ENCODE measurements at regions not wholly inside any gene's neighbourhood (a gene's known extent, or its start where the extent isn't known, plus 50 kb on each side); places are given as distances from the start of the nearest gene placed in this dataset.
A peak's percentile ranks its signal among the peaks of the same experiment; 100 is the strongest.

GRCh38 chr6:40954446-40955177 is 84.4 kb downstream of the UNC5CL start:
- H3K4me1 ChIP-seq (ENCODE audit: control insufficient read depth, insufficient read depth, low read length, poor library complexity, severe bottlenecking) = no peaks in the 10 kb centered on the region
- no peaks in the 10 kb centered on the region for H3K36me3 ChIP-seq (ENCODE audit: control insufficient read depth, insufficient read depth, low read length)
- ATAC-seq (ENCODE audit: low read depth in 2 of 2) = no peak
- no peak overlapping the region for H3K27ac ChIP-seq (ENCODE audit: insufficient read depth, low read length, poor library complexity, severe bottlenecking)
- Mint-ChIP-seq H3K4me1 (no peaks in the 10 kb centered on the region), H3K36me3 (no peaks in the 10 kb centered on the region), H3K27ac (no peak overlapping the region), H3K9me3 (peaks cover 0 to 1% (median 0%) of the 10 kb centered on the region in 7 donors), H3K4me3 (no peak overlapping the region), H3K27me3 (peaks cover 19% of the 10 kb centered on the region)
- no peaks in the 10 kb centered on the region for H3K9me3 ChIP-seq (ENCODE audit: control insufficient read depth in 2 of 2, low read length in 2 of 2)
- H3K4me3 ChIP-seq (ENCODE audit: low read depth, low read length) = no peak overlapping the region
- peaks cover 7% of the 10 kb centered on the region for H3K27me3 ChIP-seq (ENCODE audit: control insufficient read depth, insufficient read depth, low read length)
- DNase-seq = no peak

GRCh38 chr6:40953486-40953885 is 85.5 kb downstream of the UNC5CL start:
- DNase-seq (no peak), ATAC-seq (ENCODE audit: low read depth in 2 of 2) (no peak)
- Histone ChIP-seq H3K36me3 (ENCODE audit: control insufficient read depth, insufficient read depth, low read length) (no peaks in the 10 kb centered on the region), H3K4me1 (ENCODE audit: control insufficient read depth, insufficient read depth, low read length, poor library complexity, severe bottlenecking) (no peaks in the 10 kb centered on the region), H3K9me3 (ENCODE audit: control insufficient read depth in 2 of 2, low read length in 2 of 2) (no peaks in the 10 kb centered on the region), H3K4me3 (ENCODE audit: low read depth, low read length) (no peak overlapping the region), H3K27ac (ENCODE audit: insufficient read depth, low read length, poor library complexity, severe bottlenecking) (no peak overlapping the region), H3K27me3 (ENCODE audit: control insufficient read depth, insufficient read depth, low read length) (peaks cover 7% of the 10 kb centered on the region)
- Mint-ChIP-seq H3K9me3 (peaks cover 0 to 1% (median 0%) of the 10 kb centered on the region in 7 donors), H3K4me3 (no peak overlapping the region), H3K27ac (no peak overlapping the region), H3K4me1 (no peaks in the 10 kb centered on the region), H3K27me3 (peaks cover 28% of the 10 kb centered on the region), H3K36me3 (no peaks in the 10 kb centered on the region)

GRCh38 chr6:40950986-40951698 is 87.9 kb downstream of the UNC5CL start:
- Mint-ChIP-seq H3K36me3 (no peaks in the 10 kb centered on the region), H3K27me3 (peaks cover 28% of the 10 kb centered on the region), H3K4me1 (no peaks in the 10 kb centered on the region), H3K9me3 (peaks cover 0 to 1% (median 0%) of the 10 kb centered on the region in 7 donors), H3K4me3 (no peak overlapping the region), H3K27ac (no peak overlapping the region)
- DNase-seq = no peak
- H3K36me3 ChIP-seq (ENCODE audit: control insufficient read depth, insufficient read depth, low read length) = no peaks in the 10 kb centered on the region
- peaks cover 4% of the 10 kb centered on the region for H3K27me3 ChIP-seq (ENCODE audit: control insufficient read depth, insufficient read depth, low read length)
- H3K27ac ChIP-seq (ENCODE audit: insufficient read depth, low read length, poor library complexity, severe bottlenecking) = no peak overlapping the region
- no peak overlapping the region for H3K4me3 ChIP-seq (ENCODE audit: low read depth, low read length)
- no peak for ATAC-seq (ENCODE audit: low read depth in 2 of 2)
- H3K9me3 ChIP-seq (ENCODE audit: control insufficient read depth in 2 of 2, low read length in 2 of 2) = no peaks in the 10 kb centered on the region
- no peaks in the 10 kb centered on the region for H3K4me1 ChIP-seq (ENCODE audit: control insufficient read depth, insufficient read depth, low read length, poor library complexity, severe bottlenecking)

DNA sequence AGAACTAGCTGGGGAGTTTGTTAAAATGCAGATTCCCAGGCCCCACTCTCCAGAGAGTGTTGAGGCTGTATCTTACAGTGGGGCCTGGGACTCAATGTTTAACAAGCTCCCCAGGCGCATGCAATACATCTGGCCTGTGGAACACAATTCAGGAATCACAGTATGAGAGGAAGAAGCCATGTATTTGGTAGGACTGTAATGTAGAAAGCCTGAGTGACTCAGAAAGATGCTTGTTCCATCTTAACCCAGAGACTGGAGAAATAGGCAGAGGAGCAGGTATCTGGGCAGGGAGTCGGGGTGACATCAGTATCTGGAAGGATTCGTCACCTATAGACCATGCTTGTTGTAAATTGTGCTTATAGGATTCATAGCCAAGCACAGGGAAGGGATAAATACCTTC is 90.5 kb downstream of the UNC5CL start:
- no peaks in the 10 kb centered on the region for H3K27me3 ChIP-seq (ENCODE audit: control insufficient read depth, insufficient read depth, low read length)
- H3K27ac ChIP-seq (ENCODE audit: insufficient read depth, low read length, poor library complexity, severe bottlenecking) = no peak overlapping the region
- H3K27ac Mint-ChIP-seq = no peak overlapping the region
- H3K4me3 ChIP-seq (ENCODE audit: low read depth, low read length) = no peak overlapping the region
- H3K36me3 ChIP-seq (ENCODE audit: control insufficient read depth, insufficient read depth, low read length) = no peaks in the 10 kb centered on the region
- no peaks in the 10 kb centered on the region for H3K36me3 Mint-ChIP-seq
- peaks cover 0 to 1% (median 0%) of the 10 kb centered on the region in 7 donors for H3K9me3 Mint-ChIP-seq
- H3K4me1 ChIP-seq (ENCODE audit: control insufficient read depth, insufficient read depth, low read length, poor library complexity, severe bottlenecking) = no peaks in the 10 kb centered on the region
- H3K4me1 Mint-ChIP-seq = no peaks in the 10 kb centered on the region
- H3K9me3 ChIP-seq (ENCODE audit: control insufficient read depth in 2 of 2, low read length in 2 of 2) = no peaks in the 10 kb centered on the region
- no peak overlapping the region for H3K4me3 Mint-ChIP-seq
- H3K27me3 Mint-ChIP-seq = peaks cover 27% of the 10 kb centered on the region
- DNase-seq (no peak), ATAC-seq (ENCODE audit: low read depth in 2 of 2) (no peak)

- Mint-ChIP-seq H3K27me3 (peaks cover 21% of the 10 kb centered on the region), H3K4me3 (no peak overlapping the region), H3K9me3 (peaks cover 0 to 2% (median 0%) of the 10 kb centered on the region in 7 donors), H3K27ac (no peak overlapping the region), H3K36me3 (no peaks in the 10 kb centered on the region), H3K4me1 (no peaks in the 10 kb centered on the region)
- Histone ChIP-seq H3K27ac (ENCODE audit: insufficient read depth, low read length, poor library complexity, severe bottlenecking) (no peak overlapping the region), H3K4me1 (ENCODE audit: control insufficient read depth, insufficient read depth, low read length, poor library complexity, severe bottlenecking) (no peaks in the 10 kb centered on the region), H3K27me3 (ENCODE audit: control insufficient read depth, insufficient read depth, low read length) (peaks cover 3% of the 10 kb centered on the region), H3K4me3 (ENCODE audit: low read depth, low read length) (no peak overlapping the region), H3K9me3 (ENCODE audit: control insufficient read depth in 2 of 2, low read length in 2 of 2) (no peaks in the 10 kb centered on the region), H3K36me3 (ENCODE audit: control insufficient read depth, insufficient read depth, low read length) (no peaks in the 10 kb centered on the region)
- DNase-seq (peak in 1 of 3 donors; percentile 24), ATAC-seq (ENCODE audit: low read depth in 2 of 2) (no peak)
Observed at GRCh38 chr6:40947876-40948526, 91.0 kb downstream of the UNC5CL start.

- Mint-ChIP-seq H3K4me1 (no peaks in the 10 kb centered on the region), H3K4me3 (no peak overlapping the region), H3K36me3 (no peaks in the 10 kb centered on the region), H3K27ac (no peak overlapping the region), H3K27me3 (peaks cover 21% of the 10 kb centered on the region), H3K9me3 (peaks cover 0 to 2% (median 0%) of the 10 kb centered on the region in 7 donors)
- Histone ChIP-seq H3K27ac (ENCODE audit: insufficient read depth, low read length, poor library complexity, severe bottlenecking) (no peak overlapping the region), H3K36me3 (ENCODE audit: control insufficient read depth, insufficient read depth, low read length) (no peaks in the 10 kb centered on the region), H3K27me3 (ENCODE audit: control insufficient read depth, insufficient read depth, low read length) (peaks cover 3% of the 10 kb centered on the region), H3K9me3 (ENCODE audit: control insufficient read depth in 2 of 2, low read length in 2 of 2) (no peaks in the 10 kb centered on the region), H3K4me3 (ENCODE audit: low read depth, low read length) (no peak overlapping the region), H3K4me1 (ENCODE audit: control insufficient read depth, insufficient read depth, low read length, poor library complexity, severe bottlenecking) (no peaks in the 10 kb centered on the region)
- ATAC-seq (ENCODE audit: low read depth in 2 of 2) (no peak), DNase-seq (no peak)
Observed at GRCh38 chr6:40946738-40947301, 92.2 kb downstream of the UNC5CL start.

GRCh38 chr6:40937491-40937890 is 101.5 kb downstream of the UNC5CL start:
- no peak overlapping the region for H3K4me3 Mint-ChIP-seq
- Histone ChIP-seq H3K4me1 (ENCODE audit: control insufficient read depth, insufficient read depth, low read length, poor library complexity, severe bottlenecking) (no peaks in the 10 kb centered on the region), H3K36me3 (ENCODE audit: control insufficient read depth, insufficient read depth, low read length) (no peaks in the 10 kb centered on the region), H3K27ac (ENCODE audit: insufficient read depth, low read length, poor library complexity, severe bottlenecking) (no peak overlapping the region), H3K27me3 (ENCODE audit: control insufficient read depth, insufficient read depth, low read length) (peaks cover 4% of the 10 kb centered on the region), H3K9me3 (ENCODE audit: control insufficient read depth in 2 of 2, low read length in 2 of 2) (no peaks in the 10 kb centered on the region), H3K4me3 (ENCODE audit: low read depth, low read length) (no peak overlapping the region)
- H3K27me3 Mint-ChIP-seq = peaks cover 4% of the 10 kb centered on the region
- ATAC-seq (ENCODE audit: low read depth in 2 of 2) = no peak
- no peak for DNase-seq
- no peaks in the 10 kb centered on the region for H3K36me3 Mint-ChIP-seq
- no peaks in the 10 kb centered on the region for H3K4me1 Mint-ChIP-seq
- peaks cover 0 to 6% (median 0%) of the 10 kb centered on the region in 7 donors for H3K9me3 Mint-ChIP-seq
- no peak overlapping the region for H3K27ac Mint-ChIP-seq
